Liver (tissue), 8 donors: ENCODE measurements at regions not wholly inside any gene's neighbourhood (a gene's known extent, or its start where the extent isn't known, plus 50 kb on each side); places are given as distances from the start of the nearest gene placed in this dataset.

Experiments used
- DNase-seq: peaks from one replicate; pipeline ENCODE4 v3.0.0-alpha.2; 2017; ENCODE audit warnings: low spot score
- H3K27ac ChIP-seq, 2 donors: one replicate each; pipeline ENCODE4 v1.7.0; 2013; ENCODE audit warnings: inconsistent platforms in 2 of 2, low read length in 2 of 2, control low read depth in 1 of 2, low read depth in 1 of 2, mild to moderate bottlenecking in 1 of 2
- H3K27me3 ChIP-seq, 4 donors: one replicate each; pipeline versions ENCODE4 v1.6.1 to v1.7.0; 2013; ENCODE audit warnings: low read length in 3 of 4, inconsistent platforms in 1 of 4, mild to moderate bottlenecking in 1 of 4, moderate library complexity in 1 of 4; ENCODE audit not compliant: control insufficient read depth in 4 of 4, insufficient read depth in 4 of 4
- H3K36me3 ChIP-seq, 4 donors: one replicate each; pipeline versions ENCODE4 v1.6.1 to v1.7.0; 2013; ENCODE audit warnings: low read length in 3 of 4, mild to moderate bottlenecking in 3 of 4, low read depth in 1 of 4, moderate library complexity in 1 of 4; ENCODE audit not compliant: control insufficient read depth in 4 of 4, insufficient read depth in 3 of 4
- H3K4me1 ChIP-seq, 4 donors: one replicate each; pipeline versions ENCODE4 v1.6.1 to v1.7.0; 2013; ENCODE audit warnings: low read length in 3 of 4, mild to moderate bottlenecking in 3 of 4, moderate library complexity in 1 of 4; ENCODE audit not compliant: control insufficient read depth in 4 of 4, insufficient read depth in 4 of 4
- H3K4me3 ChIP-seq, 3 donors: one replicate each; pipeline versions ENCODE4 v1.6.1 to v1.7.0; 2013; ENCODE audit warnings: low read length in 3 of 3, control low read depth in 1 of 3, low read depth in 1 of 3, mild to moderate bottlenecking in 1 of 3
- H3K9ac ChIP-seq, 2 donors: one replicate each; pipeline ENCODE4 v1.7.0; 2013; ENCODE audit warnings: low read length in 2 of 2, mild to moderate bottlenecking in 2 of 2, moderate library complexity in 2 of 2, control low read depth in 1 of 2, low read depth in 1 of 2
- H3K9me3 ChIP-seq, 4 donors: one replicate each; pipeline versions ENCODE4 v1.6.1 to v1.7.0; 2013; ENCODE audit warnings: low read length in 3 of 4; ENCODE audit not compliant: control insufficient read depth in 4 of 4
- EGR1 ChIP-seq, 2 donors: IDR thresholded peaks; 2 replicates each; pipeline ENCODE4 v1.6.1; 2016 to 2018; ENCODE audit warnings: antibody characterized with exemption in 2 of 2, low read depth in 2 of 2
- FOXA1 ChIP-seq: IDR thresholded peaks from 2 replicates; pipeline ENCODE4 v1.6.1; 2016; ENCODE audit warnings: antibody characterized with exemption
- FOXA2 ChIP-seq: IDR thresholded peaks from 2 replicates; pipeline ENCODE4 v1.6.1; 2016; ENCODE audit warnings: antibody characterized with exemption
- GABPA ChIP-seq, 2 donors: IDR thresholded peaks in 1 of 2; conservative IDR thresholded peaks in 1 of 2; 2 replicates each; pipeline ENCODE4 v1.6.1; 2016; ENCODE audit warnings: antibody characterized with exemption in 2 of 2, mild to moderate bottlenecking in 1 of 2, moderate library complexity in 1 of 2
- HNF4A ChIP-seq, 2 donors: conservative IDR thresholded peaks; 2 replicates each; pipeline ENCODE4 v1.6.1; 2016; ENCODE audit warnings: antibody characterized with exemption in 2 of 2, mild to moderate bottlenecking in 2 of 2
- HNF4G ChIP-seq: IDR thresholded peaks from 2 replicates; pipeline ENCODE4 v1.6.1; 2016; ENCODE audit warnings: antibody characterized with exemption
- JUND ChIP-seq, 2 donors: IDR thresholded peaks; 2 replicates each; pipeline ENCODE4 v1.6.1; 2016; ENCODE audit warnings: antibody characterized with exemption in 2 of 2
- NR2F2 ChIP-seq: IDR thresholded peaks from 2 replicates; pipeline ENCODE4 v1.6.1; 2016; ENCODE audit warnings: antibody characterized with exemption
- RAD21 ChIP-seq, 2 donors: IDR thresholded peaks; 2 replicates each; pipeline ENCODE4 v1.6.1; 2016; ENCODE audit warnings: antibody characterized with exemption in 2 of 2, mild to moderate bottlenecking in 2 of 2
- RXRA ChIP-seq, 2 donors: IDR thresholded peaks; 2 replicates each; pipeline ENCODE4 v1.6.1; 2017 to 2018; ENCODE audit warnings: antibody characterized with exemption in 2 of 2, mild to moderate bottlenecking in 1 of 2
- SP1 ChIP-seq: IDR thresholded peaks from 2 replicates; pipeline ENCODE4 v1.6.1; 2018; ENCODE audit warnings: antibody characterized with exemption, mild to moderate bottlenecking
- TAF1 ChIP-seq: conservative IDR thresholded peaks from 2 replicates; pipeline ENCODE4 v1.6.1; 2016; ENCODE audit warnings: antibody characterized with exemption, mild to moderate bottlenecking
- YY1 ChIP-seq: IDR thresholded peaks from 2 replicates; pipeline ENCODE4 v1.6.1; 2016; ENCODE audit warnings: antibody characterized with exemption, mild to moderate bottlenecking
- WGBS: extraction: QIAGEN DNeasy Blood & Tissue Kit; methylation state at CpG from one replicate; pipeline ENCODE4 v1.1.7; 2013; 5-methylcytosine and 5-hydroxymethylcytosine counted together
- TF ChIP-seq, protein P1 (sequence below): IDR thresholded peaks from 2 replicates; pipeline ENCODE4 v1.6.1; 2016; ENCODE audit warnings: antibody characterized with exemption
- TF ChIP-seq, protein P2 (sequence below): IDR thresholded peaks from 2 replicates; pipeline ENCODE4 v1.6.1; 2016; ENCODE audit warnings: antibody characterized with exemption
- TF ChIP-seq, protein P3 (sequence below): IDR thresholded peaks from 2 replicates; pipeline ENCODE4 v1.6.1; 2016; ENCODE audit warnings: antibody characterized with exemption
- TF ChIP-seq, protein P4 (sequence below): fragments of 150-350 bp; IDR thresholded peaks from 2 replicates; pipeline ENCODE4 v1.5.1; 2017; ENCODE audit warnings: improper control_type of control experiment, low read depth, low read length; ENCODE audit not compliant: missing input control
- TF ChIP-seq, protein P5 (sequence below): IDR thresholded peaks from 2 replicates; pipeline ENCODE4 v1.6.1; 2016; ENCODE audit warnings: antibody characterized with exemption, mild to moderate bottlenecking
- donor health status: healthy.
- donor health status: healthy.
- donor health status: healthy.
- donor health status: healthy.
- donor health status: healthy.

DNA sequence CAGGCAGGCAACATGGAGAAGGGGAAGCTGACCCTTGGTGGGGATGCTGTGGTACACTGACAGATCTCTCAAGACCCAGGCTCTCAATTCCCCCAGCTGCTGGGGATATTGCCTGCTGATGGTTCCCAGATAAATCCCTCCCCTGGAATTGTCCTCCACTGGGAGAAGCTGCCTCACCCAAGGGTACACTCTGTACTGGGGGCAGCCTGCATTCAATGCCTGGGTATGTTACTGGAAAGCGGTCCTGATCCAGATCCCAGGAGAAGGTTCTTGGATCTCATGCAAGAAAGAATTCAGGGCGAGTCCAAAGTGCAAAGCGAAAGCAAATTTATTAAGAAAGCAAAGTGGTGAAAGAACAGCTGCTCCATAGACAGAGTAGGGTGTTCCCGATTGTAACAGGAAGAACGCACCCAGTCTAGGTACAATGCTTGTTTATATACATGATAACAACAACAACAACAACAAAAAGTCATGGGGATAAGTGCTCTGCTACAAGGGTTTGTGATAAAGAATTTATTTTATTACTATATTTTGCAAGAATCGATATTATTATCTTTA, 591.5 kb upstream of the ADAMTS9 start:
- Histone ChIP-seq H3K27me3 (no peaks in the 10 kb centered on the region), H3K36me3 (no peaks in the 10 kb centered on the region), H3K27ac (no peak overlapping the region), H3K9ac (no peak overlapping the region), H3K9me3 (peaks cover 0 to 2% (median 0%) of the 10 kb centered on the region in 4 donors), H3K4me3 (no peak overlapping the region), H3K4me1 (no peaks in the 10 kb centered on the region)
- 90% methylated on average over 6 of the region's 6 CpGs for WGBS
- TF ChIP-seq, protein P1, sequence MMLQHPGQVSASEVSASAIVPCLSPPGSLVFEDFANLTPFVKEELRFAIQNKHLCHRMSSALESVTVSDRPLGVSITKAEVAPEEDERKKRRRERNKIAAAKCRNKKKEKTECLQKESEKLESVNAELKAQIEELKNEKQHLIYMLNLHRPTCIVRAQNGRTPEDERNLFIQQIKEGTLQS = no peak
- no peak for DNase-seq

DNA sequence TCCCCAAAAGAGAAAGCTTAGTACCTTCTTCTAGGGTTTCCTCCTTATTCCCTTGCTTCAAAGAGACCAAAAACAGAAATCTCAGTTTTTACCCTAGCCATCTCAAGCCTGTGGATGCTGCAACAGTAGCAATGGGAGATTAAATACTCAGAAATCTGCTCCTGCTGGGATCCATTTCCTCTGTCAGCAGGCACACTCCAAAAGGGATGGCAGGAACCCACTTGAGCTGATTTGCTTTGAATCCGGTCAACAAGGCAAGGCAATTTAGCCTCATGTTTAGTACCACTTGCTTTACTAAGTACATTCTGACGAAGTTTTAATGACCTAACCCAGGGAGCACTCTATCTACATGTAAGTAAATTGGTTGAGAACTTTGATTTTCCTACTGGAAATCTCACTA, 590.0 kb upstream of the ADAMTS9 start:
- Histone ChIP-seq H3K27me3 (no peaks in the 10 kb centered on the region), H3K4me1 (no peaks in the 10 kb centered on the region), H3K9me3 (peaks cover 0 to 2% (median 0%) of the 10 kb centered on the region in 4 donors), H3K4me3 (no peak overlapping the region), H3K27ac (no peak overlapping the region), H3K9ac (no peak overlapping the region), H3K36me3 (no peaks in the 10 kb centered on the region)
- 85% methylated on average over 2 of the region's 2 CpGs for WGBS
- TF ChIP-seq RXRA (IDR thresholded peaks at IDR 0.05) (no peak), JUND (IDR thresholded peaks at IDR 0.05) (no peak), NR2F2 (no peak), EGR1 (IDR thresholded peaks at IDR 0.05; ENCODE audit: low read depth in 2 of 2) (no peak), RAD21 (IDR thresholded peaks at IDR 0.05) (no peak), YY1 (no peak), HNF4A (conservative IDR thresholded peaks at IDR 0.05) (no peak), SP1 (no peak), HNF4G (no peak), GABPA (IDR thresholded peaks at IDR 0.05 in 1 of 2, conservative IDR thresholded peaks at IDR 0.05 in 1 of 2) (no peak), TAF1 (no peak), FOXA1 (no peak), FOXA2 (no peak)
- TF ChIP-seq, protein P2, sequence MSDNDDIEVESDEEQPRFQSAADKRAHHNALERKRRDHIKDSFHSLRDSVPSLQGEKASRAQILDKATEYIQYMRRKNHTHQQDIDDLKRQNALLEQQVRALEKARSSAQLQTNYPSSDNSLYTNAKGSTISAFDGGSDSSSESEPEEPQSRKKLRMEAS = no peak
- TF ChIP-seq, protein P3, sequence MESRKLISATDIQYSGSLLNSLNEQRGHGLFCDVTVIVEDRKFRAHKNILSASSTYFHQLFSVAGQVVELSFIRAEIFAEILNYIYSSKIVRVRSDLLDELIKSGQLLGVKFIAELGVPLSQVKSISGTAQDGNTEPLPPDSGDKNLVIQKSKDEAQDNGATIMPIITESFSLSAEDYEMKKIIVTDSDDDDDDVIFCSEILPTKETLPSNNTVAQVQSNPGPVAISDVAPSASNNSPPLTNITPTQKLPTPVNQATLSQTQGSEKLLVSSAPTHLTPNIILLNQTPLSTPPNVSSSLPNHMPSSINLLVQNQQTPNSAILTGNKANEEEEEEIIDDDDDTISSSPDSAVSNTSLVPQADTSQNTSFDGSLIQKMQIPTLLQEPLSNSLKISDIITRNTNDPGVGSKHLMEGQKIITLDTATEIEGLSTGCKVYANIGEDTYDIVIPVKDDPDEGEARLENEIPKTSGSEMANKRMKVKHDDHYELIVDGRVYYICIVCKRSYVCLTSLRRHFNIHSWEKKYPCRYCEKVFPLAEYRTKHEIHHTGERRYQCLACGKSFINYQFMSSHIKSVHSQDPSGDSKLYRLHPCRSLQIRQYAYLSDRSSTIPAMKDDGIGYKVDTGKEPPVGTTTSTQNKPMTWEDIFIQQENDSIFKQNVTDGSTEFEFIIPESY = no peak
- TF ChIP-seq, protein P1 = no peak
- TF ChIP-seq, protein P4, sequence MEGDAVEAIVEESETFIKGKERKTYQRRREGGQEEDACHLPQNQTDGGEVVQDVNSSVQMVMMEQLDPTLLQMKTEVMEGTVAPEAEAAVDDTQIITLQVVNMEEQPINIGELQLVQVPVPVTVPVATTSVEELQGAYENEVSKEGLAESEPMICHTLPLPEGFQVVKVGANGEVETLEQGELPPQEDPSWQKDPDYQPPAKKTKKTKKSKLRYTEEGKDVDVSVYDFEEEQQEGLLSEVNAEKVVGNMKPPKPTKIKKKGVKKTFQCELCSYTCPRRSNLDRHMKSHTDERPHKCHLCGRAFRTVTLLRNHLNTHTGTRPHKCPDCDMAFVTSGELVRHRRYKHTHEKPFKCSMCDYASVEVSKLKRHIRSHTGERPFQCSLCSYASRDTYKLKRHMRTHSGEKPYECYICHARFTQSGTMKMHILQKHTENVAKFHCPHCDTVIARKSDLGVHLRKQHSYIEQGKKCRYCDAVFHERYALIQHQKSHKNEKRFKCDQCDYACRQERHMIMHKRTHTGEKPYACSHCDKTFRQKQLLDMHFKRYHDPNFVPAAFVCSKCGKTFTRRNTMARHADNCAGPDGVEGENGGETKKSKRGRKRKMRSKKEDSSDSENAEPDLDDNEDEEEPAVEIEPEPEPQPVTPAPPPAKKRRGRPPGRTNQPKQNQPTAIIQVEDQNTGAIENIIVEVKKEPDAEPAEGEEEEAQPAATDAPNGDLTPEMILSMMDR = no peak
- TF ChIP-seq, protein P5, sequence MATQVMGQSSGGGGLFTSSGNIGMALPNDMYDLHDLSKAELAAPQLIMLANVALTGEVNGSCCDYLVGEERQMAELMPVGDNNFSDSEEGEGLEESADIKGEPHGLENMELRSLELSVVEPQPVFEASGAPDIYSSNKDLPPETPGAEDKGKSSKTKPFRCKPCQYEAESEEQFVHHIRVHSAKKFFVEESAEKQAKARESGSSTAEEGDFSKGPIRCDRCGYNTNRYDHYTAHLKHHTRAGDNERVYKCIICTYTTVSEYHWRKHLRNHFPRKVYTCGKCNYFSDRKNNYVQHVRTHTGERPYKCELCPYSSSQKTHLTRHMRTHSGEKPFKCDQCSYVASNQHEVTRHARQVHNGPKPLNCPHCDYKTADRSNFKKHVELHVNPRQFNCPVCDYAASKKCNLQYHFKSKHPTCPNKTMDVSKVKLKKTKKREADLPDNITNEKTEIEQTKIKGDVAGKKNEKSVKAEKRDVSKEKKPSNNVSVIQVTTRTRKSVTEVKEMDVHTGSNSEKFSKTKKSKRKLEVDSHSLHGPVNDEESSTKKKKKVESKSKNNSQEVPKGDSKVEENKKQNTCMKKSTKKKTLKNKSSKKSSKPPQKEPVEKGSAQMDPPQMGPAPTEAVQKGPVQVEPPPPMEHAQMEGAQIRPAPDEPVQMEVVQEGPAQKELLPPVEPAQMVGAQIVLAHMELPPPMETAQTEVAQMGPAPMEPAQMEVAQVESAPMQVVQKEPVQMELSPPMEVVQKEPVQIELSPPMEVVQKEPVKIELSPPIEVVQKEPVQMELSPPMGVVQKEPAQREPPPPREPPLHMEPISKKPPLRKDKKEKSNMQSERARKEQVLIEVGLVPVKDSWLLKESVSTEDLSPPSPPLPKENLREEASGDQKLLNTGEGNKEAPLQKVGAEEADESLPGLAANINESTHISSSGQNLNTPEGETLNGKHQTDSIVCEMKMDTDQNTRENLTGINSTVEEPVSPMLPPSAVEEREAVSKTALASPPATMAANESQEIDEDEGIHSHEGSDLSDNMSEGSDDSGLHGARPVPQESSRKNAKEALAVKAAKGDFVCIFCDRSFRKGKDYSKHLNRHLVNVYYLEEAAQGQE = no peak
- no peak for DNase-seq
